ENCODE measurements at regions not wholly inside any gene's neighbourhood (a gene's known extent, or its start where the extent isn't known, plus 50 kb on each side); places are given as distances from the start of the nearest gene placed in this dataset.

DNA sequence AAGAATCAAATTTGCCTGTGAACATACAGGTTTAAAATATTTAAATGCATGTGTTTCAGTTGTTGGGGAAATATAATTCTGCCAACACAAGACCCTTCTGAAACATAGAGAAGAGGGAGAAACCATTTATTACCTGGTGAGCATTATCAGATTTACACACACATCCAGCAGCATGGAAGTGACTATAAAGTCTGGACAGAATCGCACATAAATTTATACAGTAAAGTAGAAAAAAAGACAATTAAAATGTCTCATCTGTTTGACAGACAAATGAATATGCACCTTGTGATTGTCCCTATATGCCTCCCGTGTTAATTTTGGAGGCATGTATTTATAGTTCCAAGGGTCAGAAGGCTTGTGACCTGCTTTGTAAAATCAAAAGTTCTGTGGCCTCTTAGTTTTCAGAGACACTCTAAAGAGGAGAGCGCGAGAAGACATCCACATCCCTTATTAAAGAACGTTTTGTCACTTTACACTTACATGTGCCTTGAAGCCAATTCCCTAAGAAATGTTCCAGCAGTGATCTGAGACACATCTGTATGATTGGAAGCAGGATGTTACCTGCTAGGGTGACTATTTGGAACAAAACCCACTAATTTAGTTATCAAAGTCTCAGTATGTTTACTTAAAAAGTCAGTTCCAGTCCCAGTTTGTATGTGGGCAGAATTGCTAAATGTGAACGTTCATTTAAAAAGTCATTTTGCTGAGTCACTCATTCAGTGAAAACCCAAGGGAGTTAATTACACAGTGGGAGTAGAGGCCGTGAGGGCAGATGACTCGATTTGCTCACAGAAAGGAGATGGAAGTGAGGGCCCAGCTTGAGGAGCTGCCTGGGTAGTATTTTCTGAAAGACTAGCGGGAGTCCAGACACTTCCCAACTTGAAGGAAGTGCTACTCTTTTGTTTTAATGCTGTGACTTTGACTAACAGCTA is 527.6 kb upstream of the MEX3C start (continued):
- no peak for TF ChIP-seq ELK1 (IDR thresholded peaks at IDR 0.05; ENCODE audit: low read depth, low read length)
- TF ChIP-seq NR2F1 (conservative IDR thresholded peaks at IDR 0.05) = peak; percentile 98
- TF ChIP-seq, protein P1, sequence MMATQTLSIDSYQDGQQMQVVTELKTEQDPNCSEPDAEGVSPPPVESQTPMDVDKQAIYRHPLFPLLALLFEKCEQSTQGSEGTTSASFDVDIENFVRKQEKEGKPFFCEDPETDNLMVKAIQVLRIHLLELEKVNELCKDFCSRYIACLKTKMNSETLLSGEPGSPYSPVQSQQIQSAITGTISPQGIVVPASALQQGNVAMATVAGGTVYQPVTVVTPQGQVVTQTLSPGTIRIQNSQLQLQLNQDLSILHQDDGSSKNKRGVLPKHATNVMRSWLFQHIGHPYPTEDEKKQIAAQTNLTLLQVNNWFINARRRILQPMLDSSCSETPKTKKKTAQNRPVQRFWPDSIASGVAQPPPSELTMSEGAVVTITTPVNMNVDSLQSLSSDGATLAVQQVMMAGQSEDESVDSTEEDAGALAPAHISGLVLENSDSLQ (IDR thresholded peaks at IDR 0.05) = peak; percentile 60
- no peak for TF ChIP-seq CBFB (IDR thresholded peaks at IDR 0.05; ENCODE audit: low read depth)
- TF ChIP-seq PAX5 (IDR thresholded peaks at IDR 0.05; ENCODE audit: borderline replicate concordance, low read depth, low read length) = 0 out of 2 replicates have a peak, but pooled peaks have one; percentile 30
- peak; percentile 82 for TF ChIP-seq DPF2 (IDR thresholded peaks at IDR 0.05)
- no peak for TF ChIP-seq POLR2A (IDR thresholded peaks at IDR 0.05; ENCODE audit: low read depth, low read length)
- no peak for TF ChIP-seq SMC3 (IDR thresholded peaks at IDR 0.05; ENCODE audit: borderline replicate concordance, low read length)
- TF ChIP-seq, protein P2, sequence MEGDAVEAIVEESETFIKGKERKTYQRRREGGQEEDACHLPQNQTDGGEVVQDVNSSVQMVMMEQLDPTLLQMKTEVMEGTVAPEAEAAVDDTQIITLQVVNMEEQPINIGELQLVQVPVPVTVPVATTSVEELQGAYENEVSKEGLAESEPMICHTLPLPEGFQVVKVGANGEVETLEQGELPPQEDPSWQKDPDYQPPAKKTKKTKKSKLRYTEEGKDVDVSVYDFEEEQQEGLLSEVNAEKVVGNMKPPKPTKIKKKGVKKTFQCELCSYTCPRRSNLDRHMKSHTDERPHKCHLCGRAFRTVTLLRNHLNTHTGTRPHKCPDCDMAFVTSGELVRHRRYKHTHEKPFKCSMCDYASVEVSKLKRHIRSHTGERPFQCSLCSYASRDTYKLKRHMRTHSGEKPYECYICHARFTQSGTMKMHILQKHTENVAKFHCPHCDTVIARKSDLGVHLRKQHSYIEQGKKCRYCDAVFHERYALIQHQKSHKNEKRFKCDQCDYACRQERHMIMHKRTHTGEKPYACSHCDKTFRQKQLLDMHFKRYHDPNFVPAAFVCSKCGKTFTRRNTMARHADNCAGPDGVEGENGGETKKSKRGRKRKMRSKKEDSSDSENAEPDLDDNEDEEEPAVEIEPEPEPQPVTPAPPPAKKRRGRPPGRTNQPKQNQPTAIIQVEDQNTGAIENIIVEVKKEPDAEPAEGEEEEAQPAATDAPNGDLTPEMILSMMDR (IDR thresholded peaks at IDR 0.05 in 2 of 3, conservative IDR thresholded peaks at IDR 0.05 in 1 of 3; ENCODE audit: control insufficient read depth in 2 of 3, extremely low read depth in 1 of 3, insufficient read depth in 1 of 3, low read depth in 3 of 3, low read length in 3 of 3) = no peak
- TF ChIP-seq EP300 (IDR thresholded peaks at IDR 0.05; ENCODE audit: borderline replicate concordance in 1 of 2, control insufficient read depth in 1 of 2, low read depth in 2 of 2, low read length in 2 of 2) = peak; percentile 23 to 34; a peak in 3 of 4 replicates
- TF ChIP-seq, protein P3, sequence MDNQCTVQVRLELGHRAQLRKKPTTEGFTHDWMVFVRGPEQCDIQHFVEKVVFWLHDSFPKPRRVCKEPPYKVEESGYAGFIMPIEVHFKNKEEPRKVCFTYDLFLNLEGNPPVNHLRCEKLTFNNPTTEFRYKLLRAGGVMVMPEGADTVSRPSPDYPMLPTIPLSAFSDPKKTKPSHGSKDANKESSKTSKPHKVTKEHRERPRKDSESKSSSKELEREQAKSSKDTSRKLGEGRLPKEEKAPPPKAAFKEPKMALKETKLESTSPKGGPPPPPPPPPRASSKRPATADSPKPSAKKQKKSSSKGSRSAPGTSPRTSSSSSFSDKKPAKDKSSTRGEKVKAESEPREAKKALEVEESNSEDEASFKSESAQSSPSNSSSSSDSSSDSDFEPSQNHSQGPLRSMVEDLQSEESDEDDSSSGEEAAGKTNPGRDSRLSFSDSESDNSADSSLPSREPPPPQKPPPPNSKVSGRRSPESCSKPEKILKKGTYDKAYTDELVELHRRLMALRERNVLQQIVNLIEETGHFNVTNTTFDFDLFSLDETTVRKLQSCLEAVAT (IDR thresholded peaks at IDR 0.05) = no peak
- TF ChIP-seq HDAC6 (IDR thresholded peaks at IDR 0.05; ENCODE audit: unreplicated experiment) = peak; percentile 15
- TF ChIP-seq, protein P4, sequence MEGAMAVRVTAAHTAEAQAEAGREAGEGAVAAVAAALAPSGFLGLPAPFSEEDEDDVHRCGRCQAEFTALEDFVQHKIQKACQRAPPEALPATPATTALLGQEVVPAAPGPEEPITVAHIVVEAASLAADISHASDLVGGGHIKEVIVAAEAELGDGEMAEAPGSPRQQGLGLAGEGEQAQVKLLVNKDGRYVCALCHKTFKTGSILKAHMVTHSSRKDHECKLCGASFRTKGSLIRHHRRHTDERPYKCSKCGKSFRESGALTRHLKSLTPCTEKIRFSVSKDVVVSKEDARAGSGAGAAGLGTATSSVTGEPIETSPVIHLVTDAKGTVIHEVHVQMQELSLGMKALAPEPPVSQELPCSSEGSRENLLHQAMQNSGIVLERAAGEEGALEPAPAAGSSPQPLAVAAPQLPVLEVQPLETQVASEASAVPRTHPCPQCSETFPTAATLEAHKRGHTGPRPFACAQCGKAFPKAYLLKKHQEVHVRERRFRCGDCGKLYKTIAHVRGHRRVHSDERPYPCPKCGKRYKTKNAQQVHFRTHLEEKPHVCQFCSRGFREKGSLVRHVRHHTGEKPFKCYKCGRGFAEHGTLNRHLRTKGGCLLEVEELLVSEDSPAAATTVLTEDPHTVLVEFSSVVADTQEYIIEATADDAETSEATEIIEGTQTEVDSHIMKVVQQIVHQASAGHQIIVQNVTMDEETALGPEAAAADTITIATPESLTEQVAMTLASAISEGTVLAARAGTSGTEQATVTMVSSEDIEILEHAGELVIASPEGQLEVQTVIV (IDR thresholded peaks at IDR 0.05; ENCODE audit: borderline replicate concordance, partially characterized antibody) = no peak
- TF ChIP-seq JUNB (IDR thresholded peaks at IDR 0.05) = peak; percentile 23; the same call in 1 of the 2 replicates
- TF ChIP-seq, protein P5, sequence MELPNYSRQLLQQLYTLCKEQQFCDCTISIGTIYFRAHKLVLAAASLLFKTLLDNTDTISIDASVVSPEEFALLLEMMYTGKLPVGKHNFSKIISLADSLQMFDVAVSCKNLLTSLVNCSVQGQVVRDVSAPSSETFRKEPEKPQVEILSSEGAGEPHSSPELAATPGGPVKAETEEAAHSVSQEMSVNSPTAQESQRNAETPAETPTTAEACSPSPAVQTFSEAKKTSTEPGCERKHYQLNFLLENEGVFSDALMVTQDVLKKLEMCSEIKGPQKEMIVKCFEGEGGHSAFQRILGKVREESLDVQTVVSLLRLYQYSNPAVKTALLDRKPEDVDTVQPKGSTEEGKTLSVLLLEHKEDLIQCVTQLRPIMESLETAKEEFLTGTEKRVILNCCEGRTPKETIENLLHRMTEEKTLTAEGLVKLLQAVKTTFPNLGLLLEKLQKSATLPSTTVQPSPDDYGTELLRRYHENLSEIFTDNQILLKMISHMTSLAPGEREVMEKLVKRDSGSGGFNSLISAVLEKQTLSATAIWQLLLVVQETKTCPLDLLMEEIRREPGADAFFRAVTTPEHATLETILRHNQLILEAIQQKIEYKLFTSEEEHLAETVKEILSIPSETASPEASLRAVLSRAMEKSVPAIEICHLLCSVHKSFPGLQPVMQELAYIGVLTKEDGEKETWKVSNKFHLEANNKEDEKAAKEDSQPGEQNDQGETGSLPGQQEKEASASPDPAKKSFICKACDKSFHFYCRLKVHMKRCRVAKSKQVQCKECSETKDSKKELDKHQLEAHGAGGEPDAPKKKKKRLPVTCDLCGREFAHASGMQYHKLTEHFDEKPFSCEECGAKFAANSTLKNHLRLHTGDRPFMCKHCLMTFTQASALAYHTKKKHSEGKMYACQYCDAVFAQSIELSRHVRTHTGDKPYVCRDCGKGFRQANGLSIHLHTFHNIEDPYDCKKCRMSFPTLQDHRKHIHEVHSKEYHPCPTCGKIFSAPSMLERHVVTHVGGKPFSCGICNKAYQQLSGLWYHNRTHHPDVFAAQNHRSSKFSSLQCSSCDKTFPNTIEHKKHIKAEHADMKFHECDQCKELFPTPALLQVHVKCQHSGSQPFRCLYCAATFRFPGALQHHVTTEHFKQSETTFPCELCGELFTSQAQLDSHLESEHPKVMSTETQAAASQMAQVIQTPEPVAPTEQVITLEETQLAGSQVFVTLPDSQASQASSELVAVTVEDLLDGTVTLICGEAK (IDR thresholded peaks at IDR 0.05; ENCODE audit: borderline replicate concordance) = no peak; the same call in 1 of the 2 replicates

All from GM12878 (cell line).